Stimulated activated memory B cell treated with anti-CD40 and anti-IgM and Interleukin-4, amounts not matched to agents 10 μg/mL and 1 μg/mL and 100 μg/mL, for 72 hours (primary cell): ENCODE measurements at regions not wholly inside any gene's neighbourhood (a gene's known extent, or its start where the extent isn't known, plus 50 kb on each side); places are given as distances from the start of the nearest gene placed in this dataset.
"Not testable (repeated sequence)": the region's sequence is repeated elsewhere in the genome, so short reads cannot be mapped to it uniquely, and the experiment has no call there.

Experiments
- ATAC-seq: fragments of 150-1000 bp; cut with Tn5 transposase; 2 replicates; pipeline ENCODE4 v1.10.0; 2021
- H3K27ac Mint-ChIP-seq: one replicate; pipeline ENCODE4 v1.8.0; 2022; ENCODE audit warnings: mild to moderate bottlenecking, mixed read lengths
- H3K27me3 Mint-ChIP-seq: one replicate; pipeline ENCODE4 v1.8.0; 2022; ENCODE audit warnings: mixed read lengths
- H3K36me3 Mint-ChIP-seq: one replicate; pipeline ENCODE4 v1.8.0; 2022; ENCODE audit warnings: mixed read lengths
- H3K4me1 Mint-ChIP-seq: one replicate; pipeline ENCODE4 v1.8.0; 2022; ENCODE audit warnings: mixed read lengths
- H3K4me3 Mint-ChIP-seq: one replicate; pipeline ENCODE4 v1.8.0; 2022; ENCODE audit warnings: mild to moderate bottlenecking, moderate library complexity, mixed read lengths
- H3K9me3 Mint-ChIP-seq: one replicate; pipeline ENCODE4 v1.8.0; 2022; ENCODE audit warnings: mixed read lengths

DNA sequence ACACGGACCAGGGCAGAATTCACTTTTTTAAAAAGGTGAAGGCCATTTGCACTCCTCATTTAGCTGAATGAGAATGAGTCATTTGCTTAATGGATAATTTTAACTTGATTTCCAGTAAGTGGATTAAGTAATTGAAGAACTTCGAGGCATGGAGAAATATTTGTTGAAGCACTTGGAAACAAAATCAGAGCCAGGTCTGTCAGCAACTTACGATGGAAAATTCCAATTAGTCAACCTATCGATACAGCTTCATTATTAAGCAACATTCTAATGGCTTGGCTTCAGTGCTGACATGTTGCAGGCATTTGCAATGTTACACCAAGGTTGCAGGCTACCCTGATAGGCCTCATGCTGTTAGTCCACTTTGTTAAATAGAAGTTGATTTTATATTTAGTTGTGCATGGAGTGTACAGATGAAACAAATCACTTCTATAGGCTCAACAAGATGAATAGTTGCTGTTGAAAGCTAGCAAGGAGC, 423.5 kb upstream of the SLC35B3 start:
- no peaks in the 10 kb centered on the region for H3K36me3 Mint-ChIP-seq
- H3K9me3 Mint-ChIP-seq, result no peaks in the 10 kb centered on the region
- H3K4me3 Mint-ChIP-seq, result no peak overlapping the region
- H3K4me1 Mint-ChIP-seq, result no peaks in the 10 kb centered on the region
- H3K27me3 Mint-ChIP-seq, result no peaks in the 10 kb centered on the region
- H3K27ac Mint-ChIP-seq, result no peak overlapping the region
- no peak for ATAC-seq

DNA sequence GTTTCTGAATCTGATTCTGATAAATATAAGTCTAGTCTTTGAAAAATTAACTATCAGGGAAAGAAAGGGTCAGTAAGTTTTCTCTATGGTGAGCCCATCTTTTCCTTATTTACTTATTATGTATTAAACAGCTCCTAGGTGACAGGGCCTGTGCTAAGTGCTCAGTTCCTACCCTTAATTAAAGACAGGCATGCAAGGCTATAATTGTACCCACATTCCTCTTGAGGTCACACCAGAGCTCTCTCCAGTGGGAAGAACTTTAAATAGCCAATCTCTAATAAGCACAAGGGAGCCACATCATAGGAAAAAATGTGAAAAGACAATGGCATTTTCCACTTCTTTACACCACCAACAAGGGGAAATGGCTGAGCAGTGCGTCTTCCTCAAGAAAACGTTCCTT, 421.8 kb upstream of the SLC35B3 start:
- H3K9me3 Mint-ChIP-seq, result no peaks in the 10 kb centered on the region
- H3K27ac Mint-ChIP-seq, result no peak overlapping the region
- H3K4me3 Mint-ChIP-seq, result no peak overlapping the region
- ATAC-seq, result no peak
- no peaks in the 10 kb centered on the region for H3K36me3 Mint-ChIP-seq
- H3K4me1 Mint-ChIP-seq, result no peaks in the 10 kb centered on the region
- no peaks in the 10 kb centered on the region for H3K27me3 Mint-ChIP-seq

DNA sequence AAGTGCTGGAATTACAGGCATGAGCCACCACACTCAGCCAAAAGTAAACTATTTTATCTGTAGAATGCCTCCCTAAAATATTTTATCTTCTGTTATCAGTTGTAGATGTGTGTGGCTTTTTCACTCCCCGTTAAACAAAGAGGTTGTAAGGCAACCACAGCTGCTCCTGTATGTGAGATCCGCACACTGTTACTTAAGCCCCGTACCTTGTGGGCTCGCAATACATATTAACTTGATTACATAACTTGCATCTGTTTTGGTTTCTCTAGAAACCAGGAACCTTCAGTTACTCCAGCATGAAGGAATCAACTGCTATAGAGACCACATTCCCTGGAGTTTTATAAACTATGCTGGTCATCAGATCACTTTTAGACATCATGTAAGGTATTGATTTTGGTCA, 420.1 kb upstream of the SLC35B3 start:
- Mint-ChIP-seq H3K4me1 (no peaks in the 10 kb centered on the region), H3K9me3 (no peaks in the 10 kb centered on the region), H3K36me3 (no peaks in the 10 kb centered on the region), H3K27me3 (no peaks in the 10 kb centered on the region), H3K4me3 (no peak overlapping the region), H3K27ac (no peak overlapping the region)
- no peak for ATAC-seq

DNA sequence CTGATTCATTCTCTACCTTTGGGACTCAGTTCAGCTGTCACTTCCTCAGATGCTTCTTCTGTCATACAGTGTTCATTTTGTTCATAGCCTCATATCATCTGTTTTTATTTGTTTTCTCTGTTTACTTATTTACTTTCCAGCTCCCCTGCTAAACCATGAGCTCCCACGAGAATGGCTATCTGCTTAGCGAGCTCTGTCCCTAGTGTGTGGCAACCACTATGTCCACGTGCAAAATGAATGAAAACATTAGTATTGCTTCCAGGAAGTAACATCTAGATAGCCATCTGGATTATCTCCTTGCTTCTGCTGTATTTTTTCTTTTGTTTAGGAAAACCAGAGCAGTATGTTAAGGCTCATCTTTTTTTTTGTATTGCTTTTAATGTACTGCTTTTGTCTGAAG, 417.0 kb upstream of the SLC35B3 start:
- H3K4me1 Mint-ChIP-seq, result no peaks in the 10 kb centered on the region
- no peak overlapping the region for H3K4me3 Mint-ChIP-seq
- H3K36me3 Mint-ChIP-seq, result no peaks in the 10 kb centered on the region
- no peak for ATAC-seq
- H3K9me3 Mint-ChIP-seq, result no peaks in the 10 kb centered on the region
- H3K27me3 Mint-ChIP-seq, result no peaks in the 10 kb centered on the region
- H3K27ac Mint-ChIP-seq, result no peak overlapping the region

DNA sequence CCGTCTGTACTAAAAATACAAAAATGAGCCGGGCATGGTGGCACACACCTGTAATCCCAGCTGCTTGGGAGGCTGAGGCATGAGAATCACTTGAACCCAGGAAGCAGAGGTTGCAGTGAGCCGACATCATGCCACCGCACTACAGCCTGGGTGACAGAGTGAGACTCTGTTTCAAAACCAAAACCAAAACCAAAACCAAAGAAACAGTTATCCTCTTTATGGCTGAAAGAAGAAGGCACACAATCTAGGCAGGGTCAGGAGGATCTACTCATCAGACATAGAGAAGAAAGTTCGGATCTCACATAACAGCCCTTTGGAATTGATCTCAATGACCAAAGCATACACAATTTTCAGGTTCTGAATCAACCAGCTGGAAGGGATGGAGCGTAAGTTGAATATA, 411.3 kb upstream of the SLC35B3 start:
- not testable (repeated sequence) for ATAC-seq, H3K36me3 Mint-ChIP-seq, H3K27ac Mint-ChIP-seq

DNA sequence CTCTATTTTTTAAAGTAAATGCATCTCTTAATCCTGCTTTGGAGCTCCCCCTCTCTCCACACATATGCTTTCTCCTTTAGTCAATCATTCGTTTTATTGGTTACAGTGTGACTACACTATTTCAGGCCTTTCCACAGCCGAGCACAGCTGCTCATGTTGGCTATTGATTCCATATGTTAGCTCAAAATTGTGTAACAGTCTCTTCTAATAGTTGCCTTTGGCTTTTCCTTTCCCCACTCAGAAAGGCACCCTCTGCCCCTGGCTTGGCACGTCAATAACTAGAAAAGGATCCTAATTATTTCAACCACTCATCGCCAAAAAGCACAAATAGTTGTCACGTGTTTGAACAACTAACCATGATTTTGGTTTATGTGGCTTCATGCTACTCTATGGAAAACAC, 410.3 kb upstream of the SLC35B3 start:
- Mint-ChIP-seq H3K27me3 (no peaks in the 10 kb centered on the region), H3K27ac (no peak overlapping the region), H3K4me3 (no peak overlapping the region), H3K36me3 (no peaks in the 10 kb centered on the region), H3K4me1 (no peaks in the 10 kb centered on the region), H3K9me3 (no peaks in the 10 kb centered on the region)
- no peak for ATAC-seq

More for the DNA sequence above, 411.3 kb upstream of the SLC35B3 start:
- not testable (repeated sequence) for H3K4me3 Mint-ChIP-seq, H3K9me3 Mint-ChIP-seq, H3K27me3 Mint-ChIP-seq, H3K4me1 Mint-ChIP-seq

DNA sequence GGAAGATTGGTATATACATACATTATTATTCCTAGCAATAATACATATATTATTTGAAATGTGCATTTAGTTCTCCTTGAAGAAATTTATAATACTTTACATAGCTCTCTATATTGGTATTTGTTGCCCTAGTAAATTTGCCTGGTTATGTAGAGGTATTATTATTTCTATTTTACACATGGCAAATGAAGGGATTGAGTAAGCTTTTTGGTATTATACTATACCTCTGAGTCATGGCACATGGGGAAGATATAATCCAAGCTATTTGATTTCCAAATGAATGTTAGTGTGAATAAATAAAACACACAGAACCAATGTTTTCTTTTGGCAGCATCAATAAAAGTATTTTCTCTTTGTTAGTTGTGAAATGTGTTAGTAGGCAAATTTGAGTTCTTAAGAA, 409.6 kb upstream of the SLC35B3 start:
- Mint-ChIP-seq H3K4me3 (no peak overlapping the region), H3K27me3 (no peaks in the 10 kb centered on the region), H3K4me1 (no peaks in the 10 kb centered on the region), H3K9me3 (no peaks in the 10 kb centered on the region), H3K36me3 (no peaks in the 10 kb centered on the region), H3K27ac (no peak overlapping the region)
- ATAC-seq, result no peak

DNA sequence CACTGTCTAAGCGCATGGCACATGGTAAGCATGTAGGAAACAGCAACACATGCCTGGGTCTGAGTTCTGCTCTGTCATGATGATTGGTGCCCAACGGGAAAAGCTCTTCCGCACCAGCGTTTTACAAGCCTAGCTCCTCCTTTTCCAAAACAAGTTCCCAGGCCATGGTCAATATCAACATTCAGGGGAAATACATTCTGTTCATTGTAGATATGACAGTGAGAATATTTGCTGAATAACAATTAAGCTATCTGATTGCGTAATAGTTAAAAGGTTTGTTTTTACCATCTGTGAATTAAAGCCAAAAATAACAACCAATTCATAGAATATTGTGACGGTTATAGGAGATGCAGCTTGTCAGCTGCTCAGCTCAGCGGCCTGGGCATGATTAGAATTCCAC, 404.3 kb upstream of the SLC35B3 start:
- no peak for ATAC-seq
- Mint-ChIP-seq H3K4me3 (no peak overlapping the region), H3K27me3 (no peaks in the 10 kb centered on the region), H3K4me1 (no peaks in the 10 kb centered on the region), H3K9me3 (no peaks in the 10 kb centered on the region), H3K36me3 (no peaks in the 10 kb centered on the region), H3K27ac (no peak overlapping the region)

DNA sequence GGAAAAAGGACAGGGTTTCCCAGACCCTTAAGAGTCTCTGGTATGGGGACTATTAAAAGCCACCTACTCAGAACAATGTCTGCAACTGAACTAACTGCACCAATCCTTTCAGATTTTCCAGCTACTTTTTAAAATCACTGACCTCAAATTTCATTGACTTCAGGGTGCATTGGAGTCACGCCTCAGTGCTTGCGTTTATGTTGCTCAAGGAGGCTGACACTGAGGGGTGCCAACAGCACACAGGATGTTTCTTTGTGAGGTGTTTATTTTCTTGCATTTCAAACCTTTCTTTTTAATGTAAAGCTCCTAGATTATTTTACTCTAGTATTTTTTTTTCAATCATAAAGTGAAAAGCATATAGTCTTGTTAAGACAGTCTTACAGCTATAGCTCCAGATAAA, 402.0 kb upstream of the SLC35B3 start:
- no peak for ATAC-seq
- no peak overlapping the region for H3K4me3 Mint-ChIP-seq
- no peaks in the 10 kb centered on the region for H3K9me3 Mint-ChIP-seq
- no peaks in the 10 kb centered on the region for H3K4me1 Mint-ChIP-seq
- H3K36me3 Mint-ChIP-seq, result no peaks in the 10 kb centered on the region
- H3K27ac Mint-ChIP-seq, result no peak overlapping the region
- no peaks in the 10 kb centered on the region for H3K27me3 Mint-ChIP-seq

DNA sequence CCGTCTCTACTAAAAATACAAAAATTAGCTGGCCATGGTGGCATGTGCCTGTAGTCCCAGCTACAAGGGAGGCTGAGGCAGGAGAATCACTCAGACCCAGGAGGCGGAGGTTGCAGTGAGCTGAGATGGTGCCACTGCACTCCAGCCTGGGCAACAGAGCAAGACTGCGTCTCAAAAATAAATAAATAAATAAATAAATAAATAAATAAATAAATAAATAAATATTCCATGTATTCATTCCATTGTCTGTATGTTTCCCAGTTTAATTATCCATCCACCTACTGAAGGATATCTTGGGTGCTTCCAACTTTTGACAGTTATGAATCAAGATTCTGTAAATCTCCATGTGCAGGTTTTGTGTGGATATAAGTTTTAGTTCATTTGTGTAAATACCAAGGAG, 397.4 kb upstream of the SLC35B3 start:
- not testable (repeated sequence) for H3K27ac Mint-ChIP-seq

DNA sequence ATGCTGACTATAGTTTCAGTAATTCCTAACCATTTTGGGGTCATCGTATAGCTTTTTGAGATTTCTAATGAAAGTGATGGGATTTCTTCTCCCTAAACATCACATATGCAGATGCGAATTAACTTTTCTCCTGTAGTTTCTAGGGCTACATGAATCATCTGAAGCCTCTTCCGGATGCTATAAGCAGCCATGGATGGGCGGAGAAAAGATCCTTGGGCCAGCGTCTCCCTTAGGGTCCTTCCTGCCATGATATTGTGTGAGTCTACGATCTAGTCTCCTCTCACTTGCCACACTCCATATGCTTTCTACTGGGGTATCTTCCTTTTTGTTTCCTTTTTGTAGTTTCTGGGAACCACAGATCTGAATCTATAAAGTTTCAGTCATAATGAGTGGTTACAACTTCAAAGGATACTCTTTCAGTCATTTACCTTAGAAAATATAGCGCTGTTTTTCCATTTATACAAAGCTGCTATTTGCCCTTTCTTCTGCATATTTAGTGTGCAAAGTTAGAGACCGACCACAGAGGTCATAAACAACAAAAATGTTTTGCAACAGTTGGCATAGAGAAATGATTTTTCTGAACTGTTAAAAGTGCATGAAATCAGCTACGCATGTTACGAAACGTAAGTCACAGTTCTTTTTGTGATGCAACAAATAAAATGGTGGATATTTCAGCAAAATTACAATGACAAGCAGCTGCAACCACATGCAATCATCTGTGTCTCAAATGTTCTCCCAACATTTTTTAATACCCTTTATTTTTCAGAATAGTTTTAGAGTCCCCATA, 396.2 kb upstream of the SLC35B3 start:
- ATAC-seq, result no peak
- Mint-ChIP-seq H3K27ac (no peak overlapping the region), H3K9me3 (peaks cover 6% of the 10 kb centered on the region)

More for the DNA sequence above, 397.4 kb upstream of the SLC35B3 start:
- not testable (repeated sequence) for H3K36me3 Mint-ChIP-seq, ATAC-seq, H3K4me3 Mint-ChIP-seq, H3K27me3 Mint-ChIP-seq, H3K9me3 Mint-ChIP-seq, H3K4me1 Mint-ChIP-seq

DNA sequence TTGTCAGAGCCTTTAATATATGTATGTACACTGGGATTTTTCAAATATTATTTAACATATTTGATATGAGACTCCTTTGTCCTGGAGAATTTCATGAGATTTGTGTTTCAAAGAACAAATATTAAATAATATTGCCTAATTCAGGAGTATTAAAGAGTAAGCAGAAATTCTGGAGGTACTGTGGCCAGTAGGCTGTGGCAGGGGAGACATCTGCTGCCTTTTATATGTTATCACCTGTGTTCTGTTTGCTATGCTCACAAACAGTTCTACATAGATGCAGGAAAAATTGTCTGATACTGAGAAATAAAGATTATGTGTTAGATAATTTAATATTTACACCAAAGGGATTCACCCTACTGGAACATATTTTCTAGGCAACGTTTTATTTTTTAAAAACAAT, 395.4 kb upstream of the SLC35B3 start:
- H3K27ac Mint-ChIP-seq, result no peak overlapping the region
- no peaks in the 10 kb centered on the region for H3K4me1 Mint-ChIP-seq

More for the DNA sequence above, 396.2 kb upstream of the SLC35B3 start:
- Mint-ChIP-seq H3K36me3 (no peaks in the 10 kb centered on the region), H3K4me1 (no peaks in the 10 kb centered on the region), H3K27me3 (no peaks in the 10 kb centered on the region), H3K4me3 (no peak overlapping the region)

DNA sequence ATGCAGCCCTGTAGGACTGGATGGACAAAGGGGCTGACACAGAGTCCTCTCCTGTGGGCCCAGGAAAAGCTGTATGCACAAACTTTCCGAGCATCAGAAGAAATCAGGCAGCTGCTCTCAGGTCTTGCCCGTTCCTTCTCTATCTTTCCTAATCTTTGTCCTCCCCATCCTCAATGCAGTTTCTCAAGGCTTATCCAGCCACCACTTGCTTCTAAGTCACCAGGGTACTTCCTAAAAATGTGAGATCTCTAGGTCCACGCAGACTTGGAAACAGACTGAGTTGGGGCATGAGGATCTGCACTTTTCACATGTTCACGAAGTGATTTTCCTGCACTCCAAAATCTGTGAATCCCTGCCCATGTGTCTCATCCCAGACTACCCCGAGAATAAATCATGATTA, 394.5 kb upstream of the SLC35B3 start:
- no peaks in the 10 kb centered on the region for H3K36me3 Mint-ChIP-seq
- no peak overlapping the region for H3K4me3 Mint-ChIP-seq
- no peak for ATAC-seq
- peaks cover 6% of the 10 kb centered on the region for H3K9me3 Mint-ChIP-seq
- no peak overlapping the region for H3K27ac Mint-ChIP-seq
- H3K4me1 Mint-ChIP-seq, result no peaks in the 10 kb centered on the region
- no peaks in the 10 kb centered on the region for H3K27me3 Mint-ChIP-seq

More for the DNA sequence above, 395.4 kb upstream of the SLC35B3 start:
- H3K4me3 Mint-ChIP-seq, result no peak overlapping the region
- no peaks in the 10 kb centered on the region for H3K36me3 Mint-ChIP-seq
- no peak for ATAC-seq
- no peaks in the 10 kb centered on the region for H3K27me3 Mint-ChIP-seq
- H3K9me3 Mint-ChIP-seq, result peaks cover 6% of the 10 kb centered on the region

DNA sequence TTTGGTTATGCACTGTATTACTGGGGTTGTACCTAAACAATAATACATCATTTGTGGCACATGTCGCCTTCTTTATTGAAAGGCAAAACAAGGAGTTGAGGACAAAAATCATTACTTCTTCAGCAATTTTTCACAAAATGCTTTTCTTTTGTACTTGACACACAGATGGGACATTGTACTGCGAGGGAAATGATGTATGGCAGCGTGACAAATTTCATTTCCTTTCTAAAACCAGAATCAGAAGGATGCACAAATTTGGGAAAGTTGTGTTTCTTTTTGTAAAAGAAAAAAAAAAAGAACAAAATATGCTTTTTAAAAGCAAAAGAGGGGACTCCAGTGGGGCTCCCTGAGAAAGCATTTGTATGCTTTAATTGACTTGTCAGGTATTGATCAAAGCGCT, 394.0 kb upstream of the SLC35B3 start:
- ATAC-seq, result no peak
- peaks cover 6% of the 10 kb centered on the region for H3K9me3 Mint-ChIP-seq
- H3K27ac Mint-ChIP-seq, result no peak overlapping the region

DNA sequence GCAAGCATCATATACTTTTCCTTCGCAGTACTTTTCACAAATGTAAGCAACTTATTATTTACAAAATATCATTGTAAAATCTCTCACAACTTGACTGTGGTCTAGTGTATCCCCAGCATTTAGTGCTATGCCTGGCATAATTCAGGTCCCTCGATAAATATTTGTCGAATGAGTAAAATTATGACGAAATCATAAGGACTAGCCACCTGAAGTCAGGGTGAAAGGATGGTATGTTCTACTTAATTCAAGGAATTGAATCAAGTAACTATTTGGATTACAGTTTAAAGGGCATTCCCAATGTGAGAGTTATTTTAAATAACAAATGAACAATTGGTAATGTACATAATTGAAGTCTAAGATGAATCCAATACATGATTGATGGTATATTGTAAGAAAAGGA, 393.0 kb upstream of the SLC35B3 start:
- no peak overlapping the region for H3K27ac Mint-ChIP-seq
- no peaks in the 10 kb centered on the region for H3K4me1 Mint-ChIP-seq
- no peaks in the 10 kb centered on the region for H3K36me3 Mint-ChIP-seq
- H3K4me3 Mint-ChIP-seq, result no peak overlapping the region
- no peaks in the 10 kb centered on the region for H3K27me3 Mint-ChIP-seq
- no peak for ATAC-seq
- H3K9me3 Mint-ChIP-seq, result peaks cover 6% of the 10 kb centered on the region

More for the DNA sequence above, 394.0 kb upstream of the SLC35B3 start:
- H3K4me1 Mint-ChIP-seq, result no peaks in the 10 kb centered on the region
- H3K36me3 Mint-ChIP-seq, result no peaks in the 10 kb centered on the region
- no peaks in the 10 kb centered on the region for H3K27me3 Mint-ChIP-seq
- no peak overlapping the region for H3K4me3 Mint-ChIP-seq

DNA sequence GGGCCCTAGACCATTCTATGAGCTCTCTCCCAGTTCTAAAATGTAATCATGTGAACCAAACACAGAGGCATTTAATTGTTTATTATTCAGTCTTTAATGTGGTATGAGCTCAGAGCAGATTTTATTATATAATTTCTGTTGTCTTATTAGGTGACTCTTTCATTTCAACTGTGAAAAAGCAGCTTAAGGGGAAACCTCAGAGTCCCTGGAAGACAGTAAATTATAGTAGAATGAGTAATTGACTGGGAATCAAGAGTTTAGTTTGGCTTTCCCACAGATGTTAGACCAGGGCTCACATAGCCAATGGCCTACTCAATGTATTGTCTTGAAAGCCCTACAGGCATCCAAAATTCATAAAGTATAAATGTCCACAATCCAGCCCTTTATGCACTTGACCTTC, 390.4 kb upstream of the SLC35B3 start:
- no peak for ATAC-seq
- H3K4me1 Mint-ChIP-seq, result no peaks in the 10 kb centered on the region

More for the DNA sequence above, 390.4 kb upstream of the SLC35B3 start:
- no peak overlapping the region for H3K27ac Mint-ChIP-seq
- H3K9me3 Mint-ChIP-seq, result peaks cover 12% of the 10 kb centered on the region
- H3K4me3 Mint-ChIP-seq, result no peak overlapping the region
- no peaks in the 10 kb centered on the region for H3K27me3 Mint-ChIP-seq
- no peaks in the 10 kb centered on the region for H3K36me3 Mint-ChIP-seq
